Ovary (tissue), 3 donors: ENCODE measurements at regions not wholly inside any gene's neighbourhood (a gene's known extent, or its start where the extent isn't known, plus 50 kb on each side); places are given as distances from the start of the nearest gene placed in this dataset.

Experiments used
- CTCF ChIP-seq, 3 donors: fragments of 450-650 bp in 2 of 3; fragments of 200-600 bp in 1 of 3; IDR thresholded peaks; one replicate each; pipeline versions ENCODE4 v1.5.1 to v1.8.0; 2016 to 2022; ENCODE audit warnings: antibody characterized with exemption in 3 of 3, mild to moderate bottlenecking in 1 of 3
- EP300 ChIP-seq: sonication (generic); formaldehyde crosslinking; IDR thresholded peaks from one replicate; pipeline ENCODE4 v1.6.1; 2017; ENCODE audit warnings: antibody characterized with exemption
- POLR2A ChIP-seq: fragments of 450-650 bp; IDR thresholded peaks from one replicate; pipeline ENCODE4 v1.6.1; 2017; ENCODE audit warnings: antibody characterized with exemption, mild to moderate bottlenecking, moderate library complexity
- donor health status: DM: no; HTN: no; CAD: no.

GRCh38 chr16:7270006-7270405 lies 62.6 kb upstream of the RBFOX1 start:
- TF ChIP-seq POLR2A = no peak
- TF ChIP-seq CTCF (IDR thresholded peaks at IDR 0.05) = no peak
- TF ChIP-seq EP300 = no peak
